CD8-positive, alpha-beta memory T cell (primary cell): ENCODE measurements at regions not wholly inside any gene's neighbourhood (a gene's known extent, or its start where the extent isn't known, plus 50 kb on each side); places are given as distances from the start of the nearest gene placed in this dataset.

Experiments
- CTCF ChIA-PET: fragments of 350-600 bp; sonication (Branson Sonifier 250); formaldehyde crosslinking; loops from one replicate; lab custom pipeline; 2021; ENCODE audit warnings: antibody characterized with exemption; lab: Charles Lee
- POLR2A ChIA-PET: fragments of 350-600 bp; sonication (Branson Sonifier 250); formaldehyde crosslinking; loops from one replicate; lab custom pipeline; 2021; ENCODE audit warnings: antibody characterized with exemption; lab: Charles Lee
- DNase-seq, 5 donors: peaks; one replicate each; pipeline versions ENCODE4 v3.0.0 to v3.0.0-alpha.2; 2020 to 2022; ENCODE audit warnings: mixed read lengths in 1 of 5
- H3K27ac ChIP-seq: one replicate; pipeline ENCODE4 v1.7.0; 2013; ENCODE audit warnings: low read depth, mild to moderate bottlenecking, low read length, moderate library complexity
- H3K27me3 ChIP-seq: 2 replicates; pipeline ENCODE4 v1.7.0; 2013; ENCODE audit warnings: low read length, mild to moderate bottlenecking; ENCODE audit not compliant: insufficient read depth, poor library complexity, severe bottlenecking
- H3K36me3 ChIP-seq: 2 replicates; pipeline ENCODE4 v1.7.0; 2013; ENCODE audit warnings: mild to moderate bottlenecking, low read length, moderate library complexity; ENCODE audit not compliant: insufficient read depth
- H3K4me1 ChIP-seq: 2 replicates; pipeline ENCODE4 v1.7.0; 2013; ENCODE audit warnings: mild to moderate bottlenecking, low read length, moderate library complexity; ENCODE audit not compliant: insufficient read depth
- H3K4me3 ChIP-seq: 2 replicates; pipeline ENCODE4 v1.7.0; 2013; ENCODE audit warnings: mild to moderate bottlenecking, low read length
- H3K9me3 ChIP-seq: 2 replicates; pipeline ENCODE4 v1.7.0; 2013; ENCODE audit warnings: mild to moderate bottlenecking, low read length
- H3K27ac Mint-ChIP-seq, 8 donors: one replicate each; pipeline ENCODE4 v1.8.0; 2020 to 2021; ENCODE audit warnings: mixed read lengths in 8 of 8, mild to moderate bottlenecking in 6 of 8, inconsistent platforms in 3 of 8, moderate library complexity in 3 of 8
- H3K27me3 Mint-ChIP-seq, 2 donors: one replicate each; pipeline ENCODE4 v1.8.0; 2020 to 2021; ENCODE audit warnings: mixed read lengths in 2 of 2, mild to moderate bottlenecking in 1 of 2, moderate library complexity in 1 of 2
- H3K36me3 Mint-ChIP-seq, 3 donors: one replicate each; pipeline ENCODE4 v1.8.0; 2020 to 2021; ENCODE audit warnings: mixed read lengths in 3 of 3, inconsistent platforms in 1 of 3, mild to moderate bottlenecking in 1 of 3
- H3K4me1 Mint-ChIP-seq, 3 donors: one replicate each; pipeline ENCODE4 v1.8.0; 2020 to 2021; ENCODE audit warnings: mixed read lengths in 3 of 3, inconsistent platforms in 1 of 3, mild to moderate bottlenecking in 1 of 3
- H3K4me3 Mint-ChIP-seq, 7 donors: one replicate each; pipeline ENCODE4 v1.8.0; 2020 to 2021; ENCODE audit warnings: mixed read lengths in 7 of 7, mild to moderate bottlenecking in 6 of 7, moderate library complexity in 4 of 7, inconsistent platforms in 2 of 7
- H3K9me3 Mint-ChIP-seq, 5 donors: one replicate each; pipeline ENCODE4 v1.8.0; 2020 to 2022; ENCODE audit warnings: mixed read lengths in 5 of 5, mild to moderate bottlenecking in 3 of 5, moderate library complexity in 2 of 5, inconsistent platforms in 1 of 5

GRCh38 chr11:95455228-95455970, 224.4 kb upstream of the SESN3 start:
- Mint-ChIP-seq H3K4me3 (no peak overlapping the region), H3K36me3 (no peaks in the 10 kb centered on the region), H3K27ac (no peak overlapping the region), H3K4me1 (no peaks in the 10 kb centered on the region), H3K9me3 (no peaks in the 10 kb centered on the region), H3K27me3 (peaks cover 0 to 5% of the 10 kb centered on the region in 2 donors)
- ChIA-PET POLR2A (no interaction called here), CTCF (no interaction called here)
- Histone ChIP-seq H3K36me3 (no peaks in the 10 kb centered on the region), H3K27me3 (no peaks in the 10 kb centered on the region), H3K4me3 (no peak overlapping the region), H3K27ac (no peak overlapping the region), H3K9me3 (no peaks in the 10 kb centered on the region), H3K4me1 (no peaks in the 10 kb centered on the region)
- DNase-seq, result no peak

- Mint-ChIP-seq H3K9me3 (no peaks in the 10 kb centered on the region), H3K27me3 (peaks cover 3 to 4% of the 10 kb centered on the region in 2 donors), H3K4me1 (no peaks in the 10 kb centered on the region), H3K27ac (peak overlapping the region in 1 of 8 donors; percentile 47), H3K36me3 (no peaks in the 10 kb centered on the region), H3K4me3 (no peak overlapping the region)
- Histone ChIP-seq H3K36me3 (no peaks in the 10 kb centered on the region), H3K4me1 (no peaks in the 10 kb centered on the region), H3K27me3 (no peaks in the 10 kb centered on the region), H3K9me3 (no peaks in the 10 kb centered on the region), H3K27ac (no peak overlapping the region), H3K4me3 (no peak overlapping the region)
- no peak for DNase-seq
- CTCF ChIA-PET, result no interaction called here
- POLR2A ChIA-PET, result interaction anchor here (0.6 kb wide), 1 partner anchor 320 kb away, joined by 4 read pairs; no protein-coding TSS in a partner anchor
These were observed 222.7 kb upstream of the SESN3 start for GRCh38 chr11:95453616-95454171.

- H3K9me3 ChIP-seq, result no peaks in the 10 kb centered on the region
- ChIA-PET CTCF (no interaction called here), POLR2A (no interaction called here)
- Mint-ChIP-seq H3K4me1 (no peaks in the 10 kb centered on the region), H3K9me3 (no peaks in the 10 kb centered on the region), H3K27ac (no peak overlapping the region), H3K27me3 (peaks cover 3 to 4% of the 10 kb centered on the region in 2 donors), H3K4me3 (no peak overlapping the region), H3K36me3 (no peaks in the 10 kb centered on the region)
- no peak for DNase-seq
- H3K4me1 ChIP-seq, result no peaks in the 10 kb centered on the region
- no peaks in the 10 kb centered on the region for H3K27me3 ChIP-seq
- H3K4me3 ChIP-seq, result no peak overlapping the region
- no peaks in the 10 kb centered on the region for H3K36me3 ChIP-seq
- H3K27ac ChIP-seq, result no peak overlapping the region
These were observed 220.7 kb upstream of the SESN3 start for GRCh38 chr11:95451682-95452081.

- H3K27me3 ChIP-seq, result no peaks in the 10 kb centered on the region
- Mint-ChIP-seq H3K4me1 (no peaks in the 10 kb centered on the region), H3K27ac (no peak overlapping the region), H3K9me3 (no peaks in the 10 kb centered on the region), H3K36me3 (no peaks in the 10 kb centered on the region), H3K27me3 (peaks cover 3 to 4% of the 10 kb centered on the region in 2 donors), H3K4me3 (no peak overlapping the region)
- H3K9me3 ChIP-seq, result no peaks in the 10 kb centered on the region
- ChIA-PET CTCF (no interaction called here), POLR2A (no interaction called here)
- H3K27ac ChIP-seq, result no peak overlapping the region
- H3K4me3 ChIP-seq, result no peak overlapping the region
- no peaks in the 10 kb centered on the region for H3K4me1 ChIP-seq
- no peak for DNase-seq
- no peaks in the 10 kb centered on the region for H3K36me3 ChIP-seq
These were observed 220.3 kb upstream of the SESN3 start for GRCh38 chr11:95451261-95451660.

GRCh38 chr11:95450547-95451123, 219.6 kb upstream of the SESN3 start:
- no peak overlapping the region for H3K4me3 ChIP-seq
- ChIA-PET CTCF (no interaction called here), POLR2A (no interaction called here)
- H3K27ac ChIP-seq, result no peak overlapping the region
- H3K9me3 ChIP-seq, result no peaks in the 10 kb centered on the region
- H3K27me3 Mint-ChIP-seq, result peaks cover 3 to 4% of the 10 kb centered on the region in 2 donors
- no peaks in the 10 kb centered on the region for H3K4me1 Mint-ChIP-seq
- H3K4me3 Mint-ChIP-seq, result no peak overlapping the region
- H3K9me3 Mint-ChIP-seq, result no peaks in the 10 kb centered on the region
- no peaks in the 10 kb centered on the region for H3K4me1 ChIP-seq
- peak overlapping the region in 2 of 8 donors; percentile 54 to 74 for H3K27ac Mint-ChIP-seq
- no peak for DNase-seq
- H3K27me3 ChIP-seq, result no peaks in the 10 kb centered on the region
- no peaks in the 10 kb centered on the region for H3K36me3 Mint-ChIP-seq
- H3K36me3 ChIP-seq, result no peaks in the 10 kb centered on the region

- POLR2A ChIA-PET, result no interaction called here
- DNase-seq, result no peak
These were observed 214.8 kb upstream of the SESN3 start for GRCh38 chr11:95445746-95446333.

GRCh38 chr11:95444309-95445241, 213.6 kb upstream of the SESN3 start:
- H3K36me3 Mint-ChIP-seq, result no peaks in the 10 kb centered on the region
- Histone ChIP-seq H3K27me3 (no peaks in the 10 kb centered on the region), H3K9me3 (no peaks in the 10 kb centered on the region), H3K36me3 (no peaks in the 10 kb centered on the region), H3K4me3 (no peak overlapping the region), H3K4me1 (peaks cover 9% of the 10 kb centered on the region), H3K27ac (no peak overlapping the region)
- H3K27ac Mint-ChIP-seq, result peak overlapping the region in 1 of 8 donors; percentile 6
- POLR2A ChIA-PET, result no interaction called here
- H3K4me3 Mint-ChIP-seq, result no peak overlapping the region
- peaks cover 0 to 3% of the 10 kb centered on the region in 2 donors for H3K27me3 Mint-ChIP-seq
- peak in 1 of 5 donors; percentile 4 for DNase-seq
- CTCF ChIA-PET, result interaction anchor here (0.9 to 1.4 kb wide), 2 partner anchors 11 to 261 kb away, joined by 3 to 4 read pairs; no protein-coding TSS in a partner anchor
- peaks cover 8 to 15% (median 15%) of the 10 kb centered on the region in 3 donors for H3K4me1 Mint-ChIP-seq
- H3K9me3 Mint-ChIP-seq, result peaks cover 0 to 3% (median 0%) of the 10 kb centered on the region in 5 donors

More at GRCh38 chr11:95445746-95446333, 214.8 kb upstream of the SESN3 start:
- Histone ChIP-seq H3K36me3 (no peaks in the 10 kb centered on the region), H3K9me3 (no peaks in the 10 kb centered on the region), H3K4me3 (no peak overlapping the region), H3K4me1 (peaks cover 9% of the 10 kb centered on the region), H3K27ac (no peak overlapping the region), H3K27me3 (no peaks in the 10 kb centered on the region)
- H3K9me3 Mint-ChIP-seq, result peaks cover 0 to 3% (median 0%) of the 10 kb centered on the region in 5 donors
- H3K4me3 Mint-ChIP-seq, result no peak overlapping the region
- H3K27me3 Mint-ChIP-seq, result peaks cover 0 to 4% of the 10 kb centered on the region in 2 donors
- H3K27ac Mint-ChIP-seq, result no peak overlapping the region
- no peaks in the 10 kb centered on the region for H3K36me3 Mint-ChIP-seq
- CTCF ChIA-PET, result no interaction called here
- H3K4me1 Mint-ChIP-seq, result peaks cover 8 to 15% (median 15%) of the 10 kb centered on the region in 3 donors
